Gastroesophageal sphincter (tissue), 3 donors: ENCODE measurements at regions not wholly inside any gene's neighbourhood (a gene's known extent, or its start where the extent isn't known, plus 50 kb on each side); places are given as distances from the start of the nearest gene placed in this dataset.

Experiments used
- EP300 ChIP-seq: sonication (generic); formaldehyde crosslinking; IDR thresholded peaks from one replicate; pipeline ENCODE4 v1.6.1; 2017; ENCODE audit warnings: antibody characterized with exemption, mild to moderate bottlenecking
- POLR2AphosphoS5 ChIP-seq: sonication (generic); formaldehyde crosslinking; IDR thresholded peaks from one replicate; pipeline ENCODE4 v1.6.1; 2017; ENCODE audit warnings: antibody characterized with exemption
- TF ChIP-seq, protein P1 (sequence below), 4 experiments: fragments of 200-600 bp in 2 of 4; fragments of 450-650 bp in 2 of 4; sonication (generic) in 1 of 4; IDR thresholded peaks; one replicate each; pipeline ENCODE4 v1.5.1; 2017 to 2019; ENCODE audit warnings: antibody characterized with exemption in 4 of 4, mild to moderate bottlenecking in 2 of 4, moderate library complexity in 2 of 4

DNA sequence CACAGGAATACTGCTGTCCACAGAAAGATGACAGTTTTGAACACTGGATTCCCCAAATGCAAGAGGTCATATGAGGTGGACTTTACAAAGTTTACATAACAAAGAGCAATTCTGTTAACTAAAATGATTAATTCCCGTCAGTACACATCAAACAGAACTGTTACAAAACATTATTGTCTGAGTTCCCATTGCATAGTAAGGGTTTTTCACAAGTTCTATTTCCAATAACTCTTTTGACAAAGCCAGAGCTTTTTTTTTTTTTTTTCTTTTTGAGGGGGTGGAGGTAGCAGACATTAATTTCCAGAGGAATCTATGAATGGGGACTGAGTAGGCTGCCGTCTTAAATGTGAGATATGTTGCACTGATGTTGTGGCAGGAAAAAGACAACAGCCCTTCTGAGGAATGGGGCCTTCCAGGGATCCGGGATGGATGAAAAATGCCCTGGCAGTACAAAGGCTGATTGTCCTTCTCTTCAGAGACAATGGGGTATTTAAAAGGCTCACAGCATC is 178.1 kb upstream of the KBTBD8 start:
- TF ChIP-seq, protein P1, sequence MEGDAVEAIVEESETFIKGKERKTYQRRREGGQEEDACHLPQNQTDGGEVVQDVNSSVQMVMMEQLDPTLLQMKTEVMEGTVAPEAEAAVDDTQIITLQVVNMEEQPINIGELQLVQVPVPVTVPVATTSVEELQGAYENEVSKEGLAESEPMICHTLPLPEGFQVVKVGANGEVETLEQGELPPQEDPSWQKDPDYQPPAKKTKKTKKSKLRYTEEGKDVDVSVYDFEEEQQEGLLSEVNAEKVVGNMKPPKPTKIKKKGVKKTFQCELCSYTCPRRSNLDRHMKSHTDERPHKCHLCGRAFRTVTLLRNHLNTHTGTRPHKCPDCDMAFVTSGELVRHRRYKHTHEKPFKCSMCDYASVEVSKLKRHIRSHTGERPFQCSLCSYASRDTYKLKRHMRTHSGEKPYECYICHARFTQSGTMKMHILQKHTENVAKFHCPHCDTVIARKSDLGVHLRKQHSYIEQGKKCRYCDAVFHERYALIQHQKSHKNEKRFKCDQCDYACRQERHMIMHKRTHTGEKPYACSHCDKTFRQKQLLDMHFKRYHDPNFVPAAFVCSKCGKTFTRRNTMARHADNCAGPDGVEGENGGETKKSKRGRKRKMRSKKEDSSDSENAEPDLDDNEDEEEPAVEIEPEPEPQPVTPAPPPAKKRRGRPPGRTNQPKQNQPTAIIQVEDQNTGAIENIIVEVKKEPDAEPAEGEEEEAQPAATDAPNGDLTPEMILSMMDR (IDR thresholded peaks at IDR 0.05): no peak
- TF ChIP-seq EP300 (no peak), POLR2AphosphoS5 (no peak)
